SU-DHL-6 (cell line): ENCODE measurements at regions not wholly inside any gene's neighbourhood (a gene's known extent, or its start where the extent isn't known, plus 50 kb on each side); places are given as distances from the start of the nearest gene placed in this dataset.

ENCODE experiments used
- EZH2phosphoT487 ChIP-seq: fragments of 200-600 bp; sonication (generic), shearing (Covaris generic); conservative IDR thresholded peaks from 2 replicates; pipeline ENCODE4 v1.6.1; 2018; ENCODE audit warnings: mild to moderate bottlenecking, antibody characterized with exemption, low read length, moderate library complexity, mixed read lengths
- TF ChIP-seq, protein P1 (sequence below): fragments of 200-600 bp; sonication (generic); IDR thresholded peaks from one replicate; pipeline ENCODE4 v1.5.1; 2017; ENCODE audit warnings: antibody characterized with exemption, mild to moderate bottlenecking, low read length, moderate library complexity; ENCODE audit not compliant: insufficient read depth, poor library complexity, severe bottlenecking

DNA sequence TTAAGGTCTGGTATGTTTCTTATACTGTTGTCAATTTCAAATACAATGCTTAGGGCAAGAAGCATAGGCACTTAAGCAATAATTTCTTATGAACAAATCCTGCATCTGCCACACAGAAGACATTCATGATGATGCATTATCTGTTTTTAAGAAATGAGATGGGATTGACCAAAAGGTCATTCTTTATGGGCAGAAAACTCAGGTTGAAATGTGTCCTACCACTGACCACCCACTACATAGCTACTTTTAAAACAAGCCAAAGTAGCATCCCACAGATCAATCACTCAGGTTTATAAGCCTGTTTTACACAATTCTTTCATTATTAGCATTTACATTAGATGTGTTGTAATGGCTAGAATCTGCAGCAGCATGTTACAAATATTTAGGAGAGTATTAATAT lies 617.8 kb downstream of the PCDH7 start:
- TF ChIP-seq, protein P1, sequence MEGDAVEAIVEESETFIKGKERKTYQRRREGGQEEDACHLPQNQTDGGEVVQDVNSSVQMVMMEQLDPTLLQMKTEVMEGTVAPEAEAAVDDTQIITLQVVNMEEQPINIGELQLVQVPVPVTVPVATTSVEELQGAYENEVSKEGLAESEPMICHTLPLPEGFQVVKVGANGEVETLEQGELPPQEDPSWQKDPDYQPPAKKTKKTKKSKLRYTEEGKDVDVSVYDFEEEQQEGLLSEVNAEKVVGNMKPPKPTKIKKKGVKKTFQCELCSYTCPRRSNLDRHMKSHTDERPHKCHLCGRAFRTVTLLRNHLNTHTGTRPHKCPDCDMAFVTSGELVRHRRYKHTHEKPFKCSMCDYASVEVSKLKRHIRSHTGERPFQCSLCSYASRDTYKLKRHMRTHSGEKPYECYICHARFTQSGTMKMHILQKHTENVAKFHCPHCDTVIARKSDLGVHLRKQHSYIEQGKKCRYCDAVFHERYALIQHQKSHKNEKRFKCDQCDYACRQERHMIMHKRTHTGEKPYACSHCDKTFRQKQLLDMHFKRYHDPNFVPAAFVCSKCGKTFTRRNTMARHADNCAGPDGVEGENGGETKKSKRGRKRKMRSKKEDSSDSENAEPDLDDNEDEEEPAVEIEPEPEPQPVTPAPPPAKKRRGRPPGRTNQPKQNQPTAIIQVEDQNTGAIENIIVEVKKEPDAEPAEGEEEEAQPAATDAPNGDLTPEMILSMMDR = no peak
- TF ChIP-seq EZH2phosphoT487 = no peak
